Esophagus muscularis mucosa (tissue), 3 donors: ENCODE measurements at regions not wholly inside any gene's neighbourhood (a gene's known extent, or its start where the extent isn't known, plus 50 kb on each side); places are given as distances from the start of the nearest gene placed in this dataset.

Source experiments
- EP300 ChIP-seq: sonication (generic); formaldehyde crosslinking; IDR thresholded peaks from one replicate; pipeline ENCODE4 v1.6.1; 2017; ENCODE audit warnings: antibody characterized with exemption
- TF ChIP-seq, protein P1 (sequence below), 3 experiments: fragments of 200-600 bp in 2 of 3; fragments of 450-650 bp in 1 of 3; sonication (generic) in 2 of 3; IDR thresholded peaks; one replicate each; pipeline ENCODE4 v1.5.1; 2017 to 2019; ENCODE audit warnings: antibody characterized with exemption in 3 of 3, mild to moderate bottlenecking in 2 of 3, moderate library complexity in 1 of 3

- TF ChIP-seq, protein P1, sequence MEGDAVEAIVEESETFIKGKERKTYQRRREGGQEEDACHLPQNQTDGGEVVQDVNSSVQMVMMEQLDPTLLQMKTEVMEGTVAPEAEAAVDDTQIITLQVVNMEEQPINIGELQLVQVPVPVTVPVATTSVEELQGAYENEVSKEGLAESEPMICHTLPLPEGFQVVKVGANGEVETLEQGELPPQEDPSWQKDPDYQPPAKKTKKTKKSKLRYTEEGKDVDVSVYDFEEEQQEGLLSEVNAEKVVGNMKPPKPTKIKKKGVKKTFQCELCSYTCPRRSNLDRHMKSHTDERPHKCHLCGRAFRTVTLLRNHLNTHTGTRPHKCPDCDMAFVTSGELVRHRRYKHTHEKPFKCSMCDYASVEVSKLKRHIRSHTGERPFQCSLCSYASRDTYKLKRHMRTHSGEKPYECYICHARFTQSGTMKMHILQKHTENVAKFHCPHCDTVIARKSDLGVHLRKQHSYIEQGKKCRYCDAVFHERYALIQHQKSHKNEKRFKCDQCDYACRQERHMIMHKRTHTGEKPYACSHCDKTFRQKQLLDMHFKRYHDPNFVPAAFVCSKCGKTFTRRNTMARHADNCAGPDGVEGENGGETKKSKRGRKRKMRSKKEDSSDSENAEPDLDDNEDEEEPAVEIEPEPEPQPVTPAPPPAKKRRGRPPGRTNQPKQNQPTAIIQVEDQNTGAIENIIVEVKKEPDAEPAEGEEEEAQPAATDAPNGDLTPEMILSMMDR (IDR thresholded peaks at IDR 0.05): no peak
- no peak for TF ChIP-seq EP300
Measured at GRCh38 chr15:95658799-95659198, 671.7 kb upstream of the NR2F2 start.
